K562 (cell line): ENCODE measurements at regions not wholly inside any gene's neighbourhood (a gene's known extent, or its start where the extent isn't known, plus 50 kb on each side); places are given as distances from the start of the nearest gene placed in this dataset.

ENCODE experiments used
- ATF7 ChIP-seq: fragments of 450-650 bp; IDR thresholded peaks from 2 replicates; pipeline ENCODE4 v1.7.1; 2014; ENCODE audit warnings: mild to moderate bottlenecking, moderate library complexity
- CBFA2T3 ChIP-seq: fragments of 450-650 bp; IDR thresholded peaks from 2 replicates; pipeline ENCODE4 v1.6.1; 2017
- CREB5 ChIP-seq: fragments of 250-450 bp; sonication (Bioruptor Pico); IDR thresholded peaks from 2 replicates; pipeline ENCODE4 v1.5.0; 2020; ENCODE audit warnings: mild to moderate bottlenecking
- GABPB1 ChIP-seq: sonication (generic); formaldehyde crosslinking; IDR thresholded peaks from 2 replicates; pipeline ENCODE4 v1.8.0; 2022; ENCODE audit warnings: mild to moderate bottlenecking, missing genetic modification reagents
- MAX ChIP-seq: sonication (generic); formaldehyde crosslinking; IDR thresholded peaks from 2 replicates; pipeline ENCODE4 v1.9.0; 2022; ENCODE audit warnings: mild to moderate bottlenecking, missing genetic modification reagents
- MGA ChIP-seq: fragments of 450-650 bp; IDR thresholded peaks from 2 replicates; pipeline ENCODE4 v1.6.1; 2016; ENCODE audit warnings: mild to moderate bottlenecking, moderate library complexity
- MXD1 ChIP-seq: fragments of 250-450 bp; sonication (Bioruptor Pico); IDR thresholded peaks from 2 replicates; pipeline ENCODE4 v1.8.0; 2021; ENCODE audit warnings: borderline replicate concordance, mild to moderate bottlenecking, moderate library complexity; ENCODE audit not compliant: poor library complexity, severe bottlenecking
- PHTF2 ChIP-seq: fragments of 250-450 bp; sonication (Bioruptor Pico); IDR thresholded peaks from 2 replicates; pipeline ENCODE4 v1.5.0; 2021; ENCODE audit warnings: mild to moderate bottlenecking
- RBM15 ChIP-seq: fragments of 200-400 bp; formaldehyde crosslinking; IDR thresholded peaks from 2 replicates; pipeline ENCODE4 v1.6.1; 2018; ENCODE audit warnings: mild to moderate bottlenecking, low read length, moderate library complexity; ENCODE audit not compliant: insufficient read depth
- RNF219 ChIP-seq: fragments of 250-450 bp; sonication (Bioruptor Pico); IDR thresholded peaks from 2 replicates; pipeline ENCODE4 v1.5.0; 2022; ENCODE audit warnings: mild to moderate bottlenecking
- ZNF253 ChIP-seq: fragments of 250-450 bp; sonication (Bioruptor Pico); conservative IDR thresholded peaks from 2 replicates; pipeline ENCODE4 v1.6.1; 2021; ENCODE audit warnings: mild to moderate bottlenecking

GRCh38 chr22:47281126-47282106 lies 519.0 kb downstream of the TBC1D22A start (continued):
- TF ChIP-seq MXD1: no peak
- no peak for TF ChIP-seq RBM15
- TF ChIP-seq ATF7: no peak
- no peak for TF ChIP-seq MAX (CRISPR knock-in tag)
- no peak for TF ChIP-seq MGA
- no peak for TF ChIP-seq CREB5 (CRISPR knock-in tag)
- TF ChIP-seq ZNF253 (CRISPR knock-in tag): no peak
- no peak for TF ChIP-seq CBFA2T3
- TF ChIP-seq GABPB1 (CRISPR knock-in tag): no peak
- TF ChIP-seq RNF219 (CRISPR knock-in tag): no peak
- TF ChIP-seq PHTF2 (CRISPR knock-in tag): no peak
